MM.1S (cell line): ENCODE measurements at regions not wholly inside any gene's neighbourhood (a gene's known extent, or its start where the extent isn't known, plus 50 kb on each side); places are given as distances from the start of the nearest gene placed in this dataset.

ENCODE experiments used
- CTCF ChIP-seq: fragments of 300-600 bp; sonication (generic); IDR thresholded peaks from 2 replicates; pipeline ENCODE4 v1.5.1; 2016; ENCODE audit warnings: antibody characterized with exemption, low read length, mixed read lengths
- EZH2 ChIP-seq: fragments of 300-600 bp; sonication (generic); optimal IDR thresholded peaks from 2 replicates; pipeline ENCODE3; 2017; ENCODE audit warnings: low read depth, mild to moderate bottlenecking, antibody characterized with exemption, low read length, mixed read lengths
- EZH2phosphoT487 ChIP-seq: fragments of 300-600 bp; sonication (generic); IDR thresholded peaks from 2 replicates; pipeline ENCODE4 v1.6.1; 2018; ENCODE audit warnings: antibody characterized with exemption, low read length

GRCh38 chr13:40388617-40389016 lies 277.8 kb downstream of the FOXO1 start:
- TF ChIP-seq EZH2 (no peak), CTCF (no peak), EZH2phosphoT487 (no peak)
